ENCODE measurements at regions not wholly inside any gene's neighbourhood (a gene's known extent, or its start where the extent isn't known, plus 50 kb on each side); places are given as distances from the start of the nearest gene placed in this dataset.

DNA sequence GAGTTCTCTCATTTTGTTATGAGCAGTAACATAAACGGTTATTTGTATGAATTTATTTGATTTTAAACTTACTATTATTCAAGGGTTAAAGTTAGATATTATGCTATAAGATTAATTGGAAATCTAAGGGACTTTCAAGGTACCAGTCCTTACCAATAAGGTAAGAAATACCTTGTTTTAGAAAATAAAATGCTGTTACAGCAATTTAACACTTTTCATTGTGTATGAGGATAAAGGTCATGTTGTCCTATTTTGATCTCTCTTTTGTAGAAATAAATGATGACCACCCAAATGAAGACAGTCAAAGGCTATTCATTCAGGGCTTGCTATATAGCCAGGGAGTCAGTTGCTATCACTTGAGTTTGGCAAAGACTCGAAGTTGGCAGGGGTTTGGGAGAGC, 1185.9 kb upstream of the GOT2 start:
- H3K27ac ChIP-seq (ENCODE audit: low read depth in 2 of 2, low read length in 1 of 2), result no peak overlapping the region
- H3K4me3 ChIP-seq (ENCODE audit: low read depth in 2 of 2, low read length in 1 of 2), result no peak overlapping the region
- no peaks in the 10 kb centered on the region for H3F3A ChIP-seq (replicated peaks; ENCODE audit: insufficient read depth)
- no peak overlapping the region for H3K4me2 ChIP-seq
- no peak for DNase-seq
- 7% methylated on average over 2 of the region's 2 CpGs for WGBS (ENCODE audit: low lambda C conversion rate)
- no peaks in the 10 kb centered on the region for H3K9me3 ChIP-seq
- ChIA-PET CTCF (no interaction called here), POLR2A (no interaction called here)
- H3K27me3 ChIP-seq (ENCODE audit: insufficient read depth), result no peaks in the 10 kb centered on the region
- TF ChIP-seq GATA2 (CRISPR knock-in tag; IDR thresholded peaks at IDR 0.05) (no peak), EZH2phosphoT487 (IDR thresholded peaks at IDR 0.05; ENCODE audit: borderline replicate concordance, low read depth) (no peak), NRF1 (IDR thresholded peaks at IDR 0.05; ENCODE audit: low read depth, low read length) (no peak), MXI1 (IDR thresholded peaks at IDR 0.05; ENCODE audit: low read depth, low read length) (no peak), YY1 (IDR thresholded peaks at IDR 0.05; ENCODE audit: low read depth) (no peak), FOSL2 (IDR thresholded peaks at IDR 0.05; ENCODE audit: borderline replicate concordance, low read depth) (no peak), FOXJ3 (CRISPR knock-in tag; IDR thresholded peaks at IDR 0.05) (no peak), TEAD4 (IDR thresholded peaks at IDR 0.05; ENCODE audit: borderline replicate concordance, insufficient read depth) (no peak)
- TF ChIP-seq, protein P1, sequence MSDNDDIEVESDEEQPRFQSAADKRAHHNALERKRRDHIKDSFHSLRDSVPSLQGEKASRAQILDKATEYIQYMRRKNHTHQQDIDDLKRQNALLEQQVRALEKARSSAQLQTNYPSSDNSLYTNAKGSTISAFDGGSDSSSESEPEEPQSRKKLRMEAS (IDR thresholded peaks at IDR 0.05; ENCODE audit: low read depth), result no peak
- TF ChIP-seq, protein P2, sequence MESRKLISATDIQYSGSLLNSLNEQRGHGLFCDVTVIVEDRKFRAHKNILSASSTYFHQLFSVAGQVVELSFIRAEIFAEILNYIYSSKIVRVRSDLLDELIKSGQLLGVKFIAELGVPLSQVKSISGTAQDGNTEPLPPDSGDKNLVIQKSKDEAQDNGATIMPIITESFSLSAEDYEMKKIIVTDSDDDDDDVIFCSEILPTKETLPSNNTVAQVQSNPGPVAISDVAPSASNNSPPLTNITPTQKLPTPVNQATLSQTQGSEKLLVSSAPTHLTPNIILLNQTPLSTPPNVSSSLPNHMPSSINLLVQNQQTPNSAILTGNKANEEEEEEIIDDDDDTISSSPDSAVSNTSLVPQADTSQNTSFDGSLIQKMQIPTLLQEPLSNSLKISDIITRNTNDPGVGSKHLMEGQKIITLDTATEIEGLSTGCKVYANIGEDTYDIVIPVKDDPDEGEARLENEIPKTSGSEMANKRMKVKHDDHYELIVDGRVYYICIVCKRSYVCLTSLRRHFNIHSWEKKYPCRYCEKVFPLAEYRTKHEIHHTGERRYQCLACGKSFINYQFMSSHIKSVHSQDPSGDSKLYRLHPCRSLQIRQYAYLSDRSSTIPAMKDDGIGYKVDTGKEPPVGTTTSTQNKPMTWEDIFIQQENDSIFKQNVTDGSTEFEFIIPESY (IDR thresholded peaks at IDR 0.05; ENCODE audit: borderline replicate concordance, low read depth), result no peak
- TF ChIP-seq, protein P3, sequence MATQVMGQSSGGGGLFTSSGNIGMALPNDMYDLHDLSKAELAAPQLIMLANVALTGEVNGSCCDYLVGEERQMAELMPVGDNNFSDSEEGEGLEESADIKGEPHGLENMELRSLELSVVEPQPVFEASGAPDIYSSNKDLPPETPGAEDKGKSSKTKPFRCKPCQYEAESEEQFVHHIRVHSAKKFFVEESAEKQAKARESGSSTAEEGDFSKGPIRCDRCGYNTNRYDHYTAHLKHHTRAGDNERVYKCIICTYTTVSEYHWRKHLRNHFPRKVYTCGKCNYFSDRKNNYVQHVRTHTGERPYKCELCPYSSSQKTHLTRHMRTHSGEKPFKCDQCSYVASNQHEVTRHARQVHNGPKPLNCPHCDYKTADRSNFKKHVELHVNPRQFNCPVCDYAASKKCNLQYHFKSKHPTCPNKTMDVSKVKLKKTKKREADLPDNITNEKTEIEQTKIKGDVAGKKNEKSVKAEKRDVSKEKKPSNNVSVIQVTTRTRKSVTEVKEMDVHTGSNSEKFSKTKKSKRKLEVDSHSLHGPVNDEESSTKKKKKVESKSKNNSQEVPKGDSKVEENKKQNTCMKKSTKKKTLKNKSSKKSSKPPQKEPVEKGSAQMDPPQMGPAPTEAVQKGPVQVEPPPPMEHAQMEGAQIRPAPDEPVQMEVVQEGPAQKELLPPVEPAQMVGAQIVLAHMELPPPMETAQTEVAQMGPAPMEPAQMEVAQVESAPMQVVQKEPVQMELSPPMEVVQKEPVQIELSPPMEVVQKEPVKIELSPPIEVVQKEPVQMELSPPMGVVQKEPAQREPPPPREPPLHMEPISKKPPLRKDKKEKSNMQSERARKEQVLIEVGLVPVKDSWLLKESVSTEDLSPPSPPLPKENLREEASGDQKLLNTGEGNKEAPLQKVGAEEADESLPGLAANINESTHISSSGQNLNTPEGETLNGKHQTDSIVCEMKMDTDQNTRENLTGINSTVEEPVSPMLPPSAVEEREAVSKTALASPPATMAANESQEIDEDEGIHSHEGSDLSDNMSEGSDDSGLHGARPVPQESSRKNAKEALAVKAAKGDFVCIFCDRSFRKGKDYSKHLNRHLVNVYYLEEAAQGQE (IDR thresholded peaks at IDR 0.05; ENCODE audit: low read depth, low read length), result no peak
- no peaks in the 10 kb centered on the region for H4K20me1 ChIP-seq (ENCODE audit: insufficient read depth)
- H3K36me3 ChIP-seq (replicated peaks in 1 of 2; ENCODE audit: control insufficient read depth in 1 of 2, insufficient read depth in 2 of 2, low read length in 1 of 2), result no peaks in the 10 kb centered on the region
- no peak overlapping the region for H2AFZ ChIP-seq (ENCODE audit: low read depth)
- H3K9me2 ChIP-seq, result no peaks in the 10 kb centered on the region
- no peak overlapping the region for H3K9ac ChIP-seq
- H3K4me1 ChIP-seq (ENCODE audit: control insufficient read depth in 1 of 2, insufficient read depth in 2 of 2, low read depth in 1 of 2, low read length in 1 of 2), result no peaks in the 10 kb centered on the region
- no peaks in the 10 kb centered on the region for H3K79me2 ChIP-seq (ENCODE audit: insufficient read depth)

DNA sequence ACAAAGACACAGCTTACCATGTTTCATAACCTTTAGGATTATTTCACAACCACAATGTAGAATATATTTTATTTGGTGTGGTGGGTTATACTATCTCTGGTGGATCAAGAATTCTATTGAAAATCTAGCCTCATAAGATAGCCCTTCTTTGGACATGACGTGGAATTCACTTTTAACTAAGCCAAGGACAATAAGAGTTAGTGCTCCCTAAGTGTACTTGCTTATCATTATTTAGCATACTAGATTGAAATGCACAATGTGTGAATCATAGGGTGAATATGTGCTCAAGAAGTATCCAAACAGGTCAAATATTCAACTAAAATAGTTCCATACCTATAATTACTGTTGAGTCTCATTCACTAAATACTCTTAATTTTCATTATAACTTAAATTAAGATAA, 1179.5 kb upstream of the GOT2 start:
- 4% methylated on average over 1 of the region's 1 CpG for WGBS (ENCODE audit: low lambda C conversion rate)
- Histone ChIP-seq H3K79me2 (ENCODE audit: insufficient read depth) (no peaks in the 10 kb centered on the region), H4K20me1 (ENCODE audit: insufficient read depth) (no peaks in the 10 kb centered on the region), H3K4me1 (ENCODE audit: control insufficient read depth in 1 of 2, insufficient read depth in 2 of 2, low read depth in 1 of 2, low read length in 1 of 2) (no peaks in the 10 kb centered on the region), H3K27ac (ENCODE audit: low read depth in 2 of 2, low read length in 1 of 2) (no peak overlapping the region), H3K36me3 (replicated peaks in 1 of 2; ENCODE audit: control insufficient read depth in 1 of 2, insufficient read depth in 2 of 2, low read length in 1 of 2) (no peaks in the 10 kb centered on the region), H3K4me2 (no peak overlapping the region), H3F3A (replicated peaks; ENCODE audit: insufficient read depth) (no peaks in the 10 kb centered on the region), H2AFZ (ENCODE audit: low read depth) (no peak overlapping the region), H3K9me2 (no peaks in the 10 kb centered on the region), H3K4me3 (ENCODE audit: low read depth in 2 of 2, low read length in 1 of 2) (no peak overlapping the region), H3K9me3 (no peaks in the 10 kb centered on the region), H3K27me3 (ENCODE audit: insufficient read depth) (no peaks in the 10 kb centered on the region), H3K9ac (no peak overlapping the region)
- ChIA-PET CTCF (no interaction called here), POLR2A (no interaction called here)
- DNase-seq, result no peak
- no peak for TF ChIP-seq FOXJ3 (CRISPR knock-in tag; IDR thresholded peaks at IDR 0.05)
- no peak for TF ChIP-seq MEF2A (IDR thresholded peaks at IDR 0.05; ENCODE audit: borderline replicate concordance, low read depth)
- TF ChIP-seq RFX5 (IDR thresholded peaks at IDR 0.05; ENCODE audit: low read length), result no peak
- TF ChIP-seq YY1 (IDR thresholded peaks at IDR 0.05; ENCODE audit: low read depth), result no peak
- no peak for TF ChIP-seq FOSL2 (IDR thresholded peaks at IDR 0.05; ENCODE audit: borderline replicate concordance, low read depth)
- TF ChIP-seq, protein P3 (IDR thresholded peaks at IDR 0.05; ENCODE audit: low read depth, low read length), result no peak
- TF ChIP-seq NFIC (IDR thresholded peaks at IDR 0.05; ENCODE audit: borderline replicate concordance), result no peak
- TF ChIP-seq, protein P4, sequence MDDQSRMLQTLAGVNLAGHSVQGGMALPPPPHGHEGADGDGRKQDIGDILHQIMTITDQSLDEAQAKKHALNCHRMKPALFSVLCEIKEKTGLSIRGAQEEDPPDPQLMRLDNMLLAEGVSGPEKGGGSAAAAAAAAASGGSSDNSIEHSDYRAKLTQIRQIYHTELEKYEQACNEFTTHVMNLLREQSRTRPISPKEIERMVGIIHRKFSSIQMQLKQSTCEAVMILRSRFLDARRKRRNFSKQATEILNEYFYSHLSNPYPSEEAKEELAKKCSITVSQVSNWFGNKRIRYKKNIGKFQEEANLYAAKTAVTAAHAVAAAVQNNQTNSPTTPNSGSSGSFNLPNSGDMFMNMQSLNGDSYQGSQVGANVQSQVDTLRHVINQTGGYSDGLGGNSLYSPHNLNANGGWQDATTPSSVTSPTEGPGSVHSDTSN (IDR thresholded peaks at IDR 0.05), result no peak

Data from SK-N-SH (cell line).